HCT116 (cell line): ENCODE measurements at regions not wholly inside any gene's neighbourhood (a gene's known extent, or its start where the extent isn't known, plus 50 kb on each side); places are given as distances from the start of the nearest gene placed in this dataset.
A peak's percentile ranks its signal among the peaks of the same experiment; 100 is the strongest.

Source experiments
- MAX ChIP-seq: IDR thresholded peaks from 2 replicates; pipeline ENCODE4 v1.6.1; 2012
- POLR2A ChIP-seq: IDR thresholded peaks from 2 replicates; pipeline ENCODE4 v1.7.0; 2011; ENCODE audit warnings: borderline replicate concordance; ENCODE audit not compliant: insufficient read depth, insufficient read length; ENCODE audit errors: extremely low read depth
- RAD21 ChIP-seq: IDR thresholded peaks from 2 replicates; pipeline ENCODE4 v1.6.1; 2012; ENCODE audit warnings: low read depth, mild to moderate bottlenecking
- ZNF274 ChIP-seq: fragments of 200-500 bp; sonication (Bioruptor generic); IDR thresholded peaks from 2 replicates; pipeline ENCODE4 v1.6.1; 2014; ENCODE audit warnings: mild to moderate bottlenecking, low read depth, low read length, inconsistent platforms

GRCh38 chrX:23554304-23554703 lies 113.0 kb upstream of the PRDX4 start:
- TF ChIP-seq POLR2A (no peak), ZNF274 (no peak), MAX (no peak), RAD21 (peak; percentile 69)
